ENCODE measurements at regions not wholly inside any gene's neighbourhood (a gene's known extent, or its start where the extent isn't known, plus 50 kb on each side); places are given as distances from the start of the nearest gene placed in this dataset.
"Not testable (repeated sequence)": the region's sequence is repeated elsewhere in the genome, so short reads cannot be mapped to it uniquely, and the experiment has no call there.

DNA sequence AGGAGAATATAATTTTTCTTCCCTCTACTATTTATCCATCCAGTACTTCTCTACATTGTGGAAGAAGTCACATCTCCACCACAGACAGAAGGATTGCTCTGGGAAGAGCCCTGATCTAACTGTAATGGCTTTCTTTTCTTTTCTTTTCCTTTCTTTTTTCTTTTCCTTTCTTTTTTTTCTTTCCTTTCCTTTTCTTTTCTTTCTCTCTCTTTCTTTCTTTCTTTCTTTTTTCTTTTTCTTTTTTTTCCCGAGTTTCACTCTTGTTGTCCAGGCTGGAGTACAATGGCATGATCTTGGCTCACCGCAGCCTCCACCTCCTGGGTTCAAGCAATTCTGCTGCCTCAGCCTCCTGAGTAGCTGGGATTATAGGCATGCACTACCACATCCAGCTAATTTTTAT is 131.7 kb downstream of the KLF6 start:
- TF ChIP-seq CTCF (conservative IDR thresholded peaks at IDR 0.05; ENCODE audit: low read depth, low read length); EZH2 (IDR thresholded peaks at IDR 0.05; ENCODE audit: borderline replicate concordance, low read depth, low read length, poor library complexity, severe bottlenecking): not testable (repeated sequence)

All from A673 (cell line).